GM18517 (cell line): ENCODE measurements at regions not wholly inside any gene's neighbourhood (a gene's known extent, or its start where the extent isn't known, plus 50 kb on each side); places are given as distances from the start of the nearest gene placed in this dataset.

ENCODE experiments used
- ATAC-seq: cut with Tn5 transposase; IDR thresholded peaks from one replicate; pipeline ENCODE4 v1.9.1; 2021; ENCODE audit warnings: mild to moderate bottlenecking, moderate library complexity; ENCODE audit not compliant: unreplicated experiment

GRCh38 chr2:222146488-222146887 is 152.3 kb downstream of the PAX3 start:
- no peak for ATAC-seq

DNA sequence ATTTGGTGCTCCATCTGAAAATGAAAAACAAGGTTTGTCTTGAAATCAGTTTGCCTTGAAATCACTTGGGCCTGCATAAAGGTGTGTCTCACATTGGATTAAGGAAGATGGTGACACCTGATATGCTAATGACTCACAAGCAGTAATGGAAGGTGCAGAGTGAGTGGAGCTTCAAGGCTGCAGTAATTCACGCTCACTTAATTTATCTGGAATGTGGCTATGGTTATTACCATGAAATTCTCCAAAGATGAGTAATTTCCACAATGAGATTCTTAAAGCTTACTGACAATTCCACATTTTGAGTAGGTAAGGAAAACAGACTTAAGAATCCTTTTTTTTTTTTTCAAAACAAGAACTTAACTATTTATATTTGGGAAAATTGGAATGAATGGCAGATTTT is 156.8 kb downstream of the PAX3 start:
- no peak for ATAC-seq

DNA sequence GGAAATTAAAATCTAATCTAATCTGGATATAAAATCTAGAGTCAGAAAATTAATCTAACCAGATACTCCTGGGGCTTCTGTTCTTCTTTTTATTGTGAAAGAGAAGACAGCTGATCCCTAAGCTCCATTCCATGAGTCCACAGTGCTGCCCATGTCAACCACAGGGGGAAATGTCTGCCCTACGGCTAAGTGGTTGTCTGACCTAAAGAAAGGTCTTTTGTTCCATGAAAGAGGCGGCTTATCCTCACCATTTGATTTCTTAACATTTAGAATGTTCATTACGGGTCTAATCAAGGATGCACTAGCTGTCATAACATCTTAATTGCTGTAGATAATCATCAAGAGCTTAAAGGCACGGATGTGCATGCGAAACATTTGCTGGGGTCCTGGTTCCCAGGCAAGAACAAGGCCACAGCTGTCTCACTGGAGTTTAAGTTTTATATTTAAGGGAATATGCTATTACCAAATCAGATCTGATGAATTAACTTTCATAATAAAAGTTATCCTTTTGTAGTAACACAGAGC is 162.6 kb downstream of the PAX3 start:
- no peak for ATAC-seq

DNA sequence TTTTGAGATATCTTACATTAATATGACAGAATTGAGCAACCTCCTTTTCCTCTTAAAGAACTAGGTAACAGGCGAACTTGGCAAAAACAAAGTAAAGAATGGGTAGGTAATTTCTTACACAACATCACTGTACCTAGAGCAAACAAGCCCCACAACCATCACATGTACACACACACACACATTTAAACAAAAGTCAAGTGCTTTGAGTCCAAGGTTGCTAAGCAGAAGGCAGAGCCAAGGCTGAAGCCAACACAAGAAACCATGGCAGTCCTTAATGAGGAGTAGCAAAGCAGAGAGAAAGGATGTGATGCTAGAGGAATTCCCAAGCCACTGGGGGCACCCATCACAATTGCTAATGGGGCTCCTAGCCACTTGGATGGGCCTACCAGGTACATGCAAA is 164.1 kb downstream of the PAX3 start:
- no peak for ATAC-seq

GRCh38 chr2:222133897-222134296 is 164.9 kb downstream of the PAX3 start:
- no peak for ATAC-seq

GRCh38 chr2:222130855-222131254 is 167.9 kb downstream of the PAX3 start:
- ATAC-seq = no peak

GRCh38 chr2:222127660-222128059 is 171.1 kb downstream of the PAX3 start:
- no peak for ATAC-seq

DNA sequence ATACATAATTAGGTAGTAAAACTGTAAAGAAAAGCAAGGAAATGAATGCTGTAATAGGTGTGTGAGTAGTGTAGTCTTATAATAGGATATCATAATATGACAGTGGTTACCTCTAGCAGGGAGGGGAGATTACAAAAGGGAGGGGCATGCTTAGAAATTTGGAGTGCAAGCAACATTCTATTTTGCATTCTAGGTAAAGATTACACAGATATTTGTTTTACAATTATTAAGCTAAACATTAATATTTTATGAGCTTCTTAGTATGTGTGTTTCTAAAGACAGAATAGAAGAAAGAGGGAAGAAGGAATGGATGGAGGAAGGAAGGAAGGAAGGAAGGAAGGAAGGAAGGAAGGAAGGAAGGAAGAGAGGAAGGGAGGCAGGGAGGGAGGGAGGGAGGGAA is 177.9 kb downstream of the PAX3 start:
- ATAC-seq = no peak

- no peak for ATAC-seq
These were observed 183.5 kb downstream of the PAX3 start for GRCh38 chr2:222115296-222115695.

GRCh38 chr2:222108957-222109585 is 189.7 kb downstream of the PAX3 start:
- ATAC-seq = no peak

DNA sequence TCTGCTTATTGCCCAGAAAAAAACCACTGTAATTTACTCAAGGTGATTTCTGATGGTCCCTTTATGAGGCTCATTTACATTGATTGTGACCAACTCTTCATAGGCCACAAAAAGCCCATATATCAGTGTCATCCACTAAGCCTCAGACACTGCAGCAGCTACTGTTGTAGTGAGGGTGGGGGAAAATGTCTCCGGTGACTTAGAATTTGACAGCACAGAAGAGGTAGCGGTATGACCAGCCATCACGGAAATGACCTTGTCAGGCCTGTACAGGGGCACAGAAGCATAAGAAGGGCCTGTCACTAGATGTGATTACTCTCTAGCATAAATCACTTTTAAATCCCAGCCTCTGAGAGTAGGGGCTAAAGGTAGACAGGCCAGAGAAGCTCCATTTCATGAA is 190.3 kb downstream of the PAX3 start:
- no peak for ATAC-seq

DNA sequence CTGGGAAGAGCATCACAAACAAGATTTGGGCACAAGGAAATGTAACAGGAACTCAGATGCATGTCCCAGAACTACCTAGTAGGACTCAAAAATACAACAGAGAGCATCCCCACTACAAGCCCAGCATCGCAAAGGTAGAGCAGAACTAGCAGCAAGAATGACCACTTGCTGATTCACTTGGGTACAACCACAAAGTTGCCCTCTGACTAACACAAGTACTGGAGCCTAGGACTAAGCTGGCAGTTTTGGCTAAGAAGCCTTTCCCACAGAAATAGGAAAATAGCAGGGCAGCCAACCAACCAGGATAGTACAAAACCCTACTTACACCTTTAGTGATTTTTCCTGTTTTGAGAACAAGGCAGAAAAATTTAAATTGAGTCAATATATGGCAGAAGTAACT is 193.8 kb downstream of the PAX3 start:
- ATAC-seq = no peak

DNA sequence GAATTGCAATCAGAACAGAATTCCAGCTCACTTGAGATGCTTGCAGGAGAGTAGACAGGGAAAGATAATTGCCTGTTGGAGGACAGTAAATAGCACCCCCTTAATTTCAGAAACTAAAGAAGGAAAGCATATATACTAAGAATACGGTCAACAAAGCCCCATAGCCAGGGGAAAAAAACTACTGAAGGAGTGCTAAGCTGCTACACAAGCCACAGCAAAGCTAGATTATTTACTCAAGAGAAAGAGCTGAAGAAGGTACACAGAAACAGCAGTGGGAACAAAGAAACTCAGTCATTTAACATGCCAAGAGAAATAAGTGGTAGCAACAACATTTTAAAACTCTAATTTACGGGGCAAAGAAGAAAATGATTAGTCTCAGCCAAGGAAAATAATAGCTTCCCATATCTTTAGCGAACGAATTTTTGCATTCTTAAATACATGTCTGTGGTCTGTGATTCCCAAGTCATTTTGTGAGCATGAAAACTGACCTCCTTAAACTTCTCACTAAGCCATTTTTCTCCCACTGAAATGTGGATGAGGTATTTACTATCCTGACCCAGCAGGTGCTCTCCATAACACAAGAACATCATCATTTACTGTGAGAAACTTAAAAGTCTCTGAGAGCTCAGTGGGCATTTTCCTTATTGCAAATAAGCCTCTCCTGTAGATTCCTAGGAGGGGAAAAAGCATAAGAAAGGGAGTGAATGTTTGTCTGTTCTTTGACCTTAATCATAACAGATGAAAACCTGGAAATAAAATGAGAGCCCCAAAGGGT is 196.0 kb downstream of the PAX3 start:
- no peak for ATAC-seq

DNA sequence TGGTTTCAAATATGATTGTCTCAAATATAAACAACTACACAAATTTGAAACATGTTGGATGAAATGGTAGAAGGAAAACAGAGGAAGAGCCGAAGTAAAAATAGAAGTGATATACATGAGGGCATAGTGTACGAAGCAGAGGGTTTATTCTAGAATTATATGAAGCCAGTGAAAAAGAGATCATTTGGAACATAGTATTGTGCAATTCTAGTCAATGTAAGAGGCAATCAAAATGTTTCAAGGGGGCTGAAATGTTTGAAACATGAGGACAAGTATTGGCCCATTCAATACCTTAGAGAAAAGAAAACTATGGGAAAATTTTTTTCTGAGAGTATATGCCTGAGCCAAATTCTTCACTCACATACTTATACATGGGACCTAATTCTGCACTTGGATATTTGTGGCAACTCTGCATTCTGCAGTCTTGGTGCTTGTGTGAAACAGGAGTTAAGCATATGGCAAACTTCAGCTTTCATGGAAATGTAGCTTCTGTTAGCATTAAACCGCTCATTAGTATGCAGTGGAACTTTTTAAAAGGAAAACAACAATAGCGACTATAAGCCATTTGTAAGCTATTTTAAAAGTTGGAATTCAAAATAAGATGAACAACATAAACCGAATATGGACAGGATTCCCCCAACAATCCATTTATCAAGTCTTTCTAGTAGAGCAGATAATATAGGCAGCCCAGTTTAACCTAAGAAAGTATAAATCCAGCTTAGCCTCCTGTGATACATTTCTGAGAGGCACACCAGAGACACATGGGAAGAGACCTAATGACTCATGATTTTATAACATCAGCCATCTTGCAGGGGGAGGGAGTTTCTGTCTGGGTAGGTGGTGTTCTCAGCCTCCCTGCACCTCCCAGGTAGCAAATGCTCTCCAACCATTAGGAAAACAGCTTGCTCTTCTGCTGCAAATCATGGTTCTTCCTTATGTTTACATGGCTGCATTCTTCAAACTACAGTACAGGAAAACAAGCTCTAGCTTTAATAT is 197.8 kb downstream of the PAX3 start:
- no peak for ATAC-seq

DNA sequence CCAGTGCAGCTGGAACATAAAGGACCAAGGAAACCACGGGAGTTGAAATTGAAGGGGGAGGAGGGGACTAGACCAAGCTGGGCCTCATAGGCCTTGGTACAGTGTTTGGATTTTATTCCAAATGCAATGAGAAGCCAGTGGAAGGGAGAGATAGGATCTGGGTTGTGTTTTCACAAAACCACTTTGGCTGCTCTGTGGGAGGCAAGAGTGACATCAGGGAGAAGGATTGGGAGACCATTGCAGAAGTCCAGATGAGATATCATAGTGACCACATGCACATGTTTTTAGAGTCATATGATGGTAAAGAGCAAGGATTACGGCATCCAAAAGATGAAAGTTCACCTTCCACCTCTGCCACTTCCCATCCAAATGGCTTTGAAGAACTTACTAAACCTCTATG is 210.2 kb downstream of the PAX3 start:
- ATAC-seq = no peak

GRCh38 chr2:222087998-222088397 is 210.8 kb downstream of the PAX3 start:
- ATAC-seq = no peak

- no peak for ATAC-seq
These were observed 216.6 kb downstream of the PAX3 start for GRCh38 chr2:222082201-222082600.

- no peak for ATAC-seq
These were observed 218.7 kb downstream of the PAX3 start for GRCh38 chr2:222080141-222080540.

- ATAC-seq = no peak
These were observed 221.7 kb downstream of the PAX3 start for GRCh38 chr2:222076973-222077690.

DNA sequence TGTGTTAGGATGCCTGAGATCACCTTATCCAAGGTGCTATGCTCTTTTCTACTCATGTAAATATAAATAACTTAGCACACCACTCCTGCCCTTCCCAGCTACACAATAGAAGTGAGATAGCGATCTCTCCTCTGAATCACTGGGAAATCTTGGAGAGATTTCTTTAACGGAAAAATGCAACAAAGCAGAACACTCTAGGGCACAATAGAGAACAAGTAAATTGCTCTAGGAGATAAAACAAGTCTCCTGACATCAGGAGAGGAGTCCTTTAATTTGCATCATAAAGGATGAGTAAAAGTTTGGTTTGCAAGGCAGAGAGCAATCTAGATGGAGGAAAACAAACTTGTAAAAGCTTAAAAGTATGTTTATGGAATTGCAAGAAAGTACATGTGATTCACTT is 224.1 kb downstream of the PAX3 start:
- no peak for ATAC-seq

GRCh38 chr2:222071911-222072310 is 226.9 kb downstream of the PAX3 start:
- ATAC-seq = no peak
